GM23248 (cell line): ENCODE measurements at regions not wholly inside any gene's neighbourhood (a gene's known extent, or its start where the extent isn't known, plus 50 kb on each side); places are given as distances from the start of the nearest gene placed in this dataset.
"Not testable (repeated sequence)": the region's sequence is repeated elsewhere in the genome, so short reads cannot be mapped to it uniquely, and the experiment has no call there.

ENCODE experiments used
- DNase-seq: peaks from one replicate; pipeline ENCODE4 v3.0.0-alpha.2; 2015
- H2AFZ ChIP-seq: fragments of 200-600 bp; sonication (generic); 2 replicates; pipeline ENCODE4 v1.6.1; 2016; ENCODE audit warnings: antibody characterized with exemption
- H3F3A ChIP-seq: fragments of 200-600 bp; sonication (generic); 2 replicates; pipeline ENCODE4 v1.6.1; 2016; ENCODE audit warnings: mild to moderate bottlenecking, antibody characterized with exemption, mixed run types; ENCODE audit not compliant: insufficient read depth
- H3K27ac ChIP-seq: fragments of 200-600 bp; sonication (generic); 2 replicates; pipeline ENCODE4 v1.5.1; 2016; ENCODE audit warnings: mild to moderate bottlenecking
- H3K27me3 ChIP-seq: fragments of 200-600 bp; sonication (generic); replicated peaks from 2 replicates; pipeline ENCODE4 v1.6.1; 2016; ENCODE audit warnings: mild to moderate bottlenecking; ENCODE audit not compliant: insufficient read depth
- H3K36me3 ChIP-seq: fragments of 200-600 bp; sonication (generic); 2 replicates; pipeline ENCODE4 v1.6.1; 2016; ENCODE audit warnings: low read depth, mild to moderate bottlenecking
- H3K4me1 ChIP-seq: fragments of 200-600 bp; sonication (generic); 2 replicates; pipeline ENCODE4 v1.6.1; 2016; ENCODE audit warnings: mild to moderate bottlenecking; ENCODE audit not compliant: insufficient read depth
- H3K4me2 ChIP-seq: fragments of 200-600 bp; sonication (generic); one replicate; pipeline ENCODE4 v1.6.1; 2016; ENCODE audit warnings: mild to moderate bottlenecking; ENCODE audit not compliant: unreplicated experiment
- H3K4me3 ChIP-seq: fragments of 200-600 bp; sonication (generic); 2 replicates; pipeline ENCODE4 v1.5.1; 2016; ENCODE audit warnings: mild to moderate bottlenecking
- H3K79me2 ChIP-seq: fragments of 200-600 bp; sonication (generic); 2 replicates; pipeline ENCODE4 v1.6.1; 2016; ENCODE audit warnings: mild to moderate bottlenecking; ENCODE audit not compliant: insufficient read depth
- H3K9ac ChIP-seq: fragments of 200-600 bp; sonication (generic); 2 replicates; pipeline ENCODE4 v1.6.1; 2016; ENCODE audit warnings: mild to moderate bottlenecking
- H3K9me2 ChIP-seq: fragments of 200-600 bp; sonication (generic); 2 replicates; pipeline ENCODE4 v1.6.1; 2016; ENCODE audit warnings: mixed run types, mild to moderate bottlenecking, moderate library complexity; ENCODE audit not compliant: insufficient read depth
- H3K9me3 ChIP-seq: fragments of 200-600 bp; sonication (generic); one replicate; pipeline ENCODE4 v1.6.1; 2017; ENCODE audit warnings: low read depth
- H4K20me1 ChIP-seq: fragments of 200-600 bp; sonication (generic); 2 replicates; pipeline ENCODE4 v1.6.0; 2016; ENCODE audit not compliant: insufficient read depth
- EZH2 ChIP-seq: fragments of 200-600 bp; sonication (generic); IDR thresholded peaks from 2 replicates; pipeline ENCODE4 v1.6.1; 2018; ENCODE audit warnings: antibody characterized with exemption, mild to moderate bottlenecking; ENCODE audit not compliant: insufficient read depth, poor library complexity, severe bottlenecking
- EZH2phosphoT487 ChIP-seq: fragments of 200-600 bp; sonication (generic); IDR thresholded peaks from 2 replicates; pipeline ENCODE4 v1.6.1; 2018; ENCODE audit warnings: antibody characterized with exemption, moderate library complexity, mild to moderate bottlenecking, low read depth; ENCODE audit not compliant: insufficient read depth
- WGBS, 2 experiments: methylation state at CpG; one replicate each; pipeline ENCODE4 v1.1.6; 2015 to 2017; ENCODE audit warnings: low lambda C conversion rate in 2 of 2, low coverage in 1 of 2; ENCODE audit errors: missing lambda C conversion rate in 2 of 2; 5-methylcytosine and 5-hydroxymethylcytosine counted together
- in situ Hi-C: fragments of 300-500 bp; cut with MboI; formaldehyde crosslinking; loops from 2 replicates; pipeline ENCODE4 v1.15.0; 2020

GRCh38 chr4:11069083-11069482 lies 359.6 kb downstream of the HS3ST1 start:
- no peaks in the 10 kb centered on the region for H3K79me2 ChIP-seq
- no peak overlapping the region for H2AFZ ChIP-seq
- no peak overlapping the region for H3K4me3 ChIP-seq
- no peak for TF ChIP-seq EZH2phosphoT487
- TF ChIP-seq EZH2, result no peak
- in situ Hi-C loops, result no loop called here
- H3K36me3 ChIP-seq, result no peaks in the 10 kb centered on the region
- DNase-seq, result no peak
- H3K27ac ChIP-seq, result no peak overlapping the region
- 10 to 11% methylated on average over 3 of the region's 3 CpGs for WGBS, 2 experiments
- no peaks in the 10 kb centered on the region for H3F3A ChIP-seq
- no peaks in the 10 kb centered on the region for H4K20me1 ChIP-seq
- H3K9me2 ChIP-seq, result no peaks in the 10 kb centered on the region
- no peaks in the 10 kb centered on the region for H3K27me3 ChIP-seq
- H3K9ac ChIP-seq, result no peak overlapping the region
- H3K4me1 ChIP-seq, result no peaks in the 10 kb centered on the region
- no peak overlapping the region for H3K4me2 ChIP-seq
- H3K9me3 ChIP-seq, result no peaks in the 10 kb centered on the region

GRCh38 chr4:11066584-11066983 lies 362.1 kb downstream of the HS3ST1 start:
- H3K9me3 ChIP-seq, H3K79me2 ChIP-seq, H3K4me1 ChIP-seq, in situ Hi-C loops, H3K9me2 ChIP-seq, H4K20me1 ChIP-seq, H3K36me3 ChIP-seq, H3K27me3 ChIP-seq, DNase-seq, H3K4me2 ChIP-seq, H3K27ac ChIP-seq, H2AFZ ChIP-seq, H3K9ac ChIP-seq, H3K4me3 ChIP-seq, H3F3A ChIP-seq: not testable (repeated sequence)
- WGBS, 2 experiments, result 68% methylated on average over 22 of the region's 22 CpGs

- WGBS, 2 experiments, result 33% methylated on average over 3 of the region's 3 CpGs; no CpG with 5 or more reads in 1 of the 2 experiments
- H3K27me3 ChIP-seq, H3K9me3 ChIP-seq, H3K4me1 ChIP-seq, H3K4me3 ChIP-seq, DNase-seq, H3K36me3 ChIP-seq, H3K27ac ChIP-seq, H3K9ac ChIP-seq, H2AFZ ChIP-seq, H3F3A ChIP-seq, H4K20me1 ChIP-seq, H3K79me2 ChIP-seq, H3K4me2 ChIP-seq, H3K9me2 ChIP-seq, in situ Hi-C loops: not testable (repeated sequence)
These were observed 368.1 kb downstream of the HS3ST1 start for GRCh38 chr4:11060637-11061036.

- H3K27ac ChIP-seq, H3K9me3 ChIP-seq, H3K4me2 ChIP-seq, DNase-seq, H3F3A ChIP-seq, H3K4me1 ChIP-seq, H3K9ac ChIP-seq, H3K4me3 ChIP-seq, H2AFZ ChIP-seq, H3K36me3 ChIP-seq, H3K27me3 ChIP-seq, H4K20me1 ChIP-seq, in situ Hi-C loops, H3K79me2 ChIP-seq, H3K9me2 ChIP-seq: not testable (repeated sequence)
- 57 to 60% methylated on average over 7 of the region's 7 CpGs for WGBS, 2 experiments
These were observed 370.4 kb upstream of the CLNK start for GRCh38 chr4:11054937-11055336.

- no peak overlapping the region for H3K4me2 ChIP-seq
- H3K4me3 ChIP-seq, result no peak overlapping the region
- DNase-seq, result no peak
- H3K9me2 ChIP-seq, result no peaks in the 10 kb centered on the region
- in situ Hi-C loops, result no loop called here
- H3K9ac ChIP-seq, result no peak overlapping the region
- 10 to 11% methylated on average over 5 of the region's 5 CpGs for WGBS, 2 experiments
- no peak overlapping the region for H2AFZ ChIP-seq
- no peaks in the 10 kb centered on the region for H3K4me1 ChIP-seq
- H3K27ac ChIP-seq, result no peak overlapping the region
- H4K20me1 ChIP-seq, result no peaks in the 10 kb centered on the region
- no peaks in the 10 kb centered on the region for H3K27me3 ChIP-seq
- no peaks in the 10 kb centered on the region for H3F3A ChIP-seq
- no peaks in the 10 kb centered on the region for H3K36me3 ChIP-seq
- H3K9me3 ChIP-seq, result no peaks in the 10 kb centered on the region
- H3K79me2 ChIP-seq, result no peaks in the 10 kb centered on the region
- no peak for TF ChIP-seq EZH2
- TF ChIP-seq EZH2phosphoT487, result no peak
These were observed 369.1 kb upstream of the CLNK start for GRCh38 chr4:11053601-11054220.
